ENCODE measurements at regions not wholly inside any gene's neighbourhood (a gene's known extent, or its start where the extent isn't known, plus 50 kb on each side); places are given as distances from the start of the nearest gene placed in this dataset.

GRCh38 chr6:115365783-115366182 lies 694.9 kb downstream of the FRK start (continued):
- TF ChIP-seq, protein P1, sequence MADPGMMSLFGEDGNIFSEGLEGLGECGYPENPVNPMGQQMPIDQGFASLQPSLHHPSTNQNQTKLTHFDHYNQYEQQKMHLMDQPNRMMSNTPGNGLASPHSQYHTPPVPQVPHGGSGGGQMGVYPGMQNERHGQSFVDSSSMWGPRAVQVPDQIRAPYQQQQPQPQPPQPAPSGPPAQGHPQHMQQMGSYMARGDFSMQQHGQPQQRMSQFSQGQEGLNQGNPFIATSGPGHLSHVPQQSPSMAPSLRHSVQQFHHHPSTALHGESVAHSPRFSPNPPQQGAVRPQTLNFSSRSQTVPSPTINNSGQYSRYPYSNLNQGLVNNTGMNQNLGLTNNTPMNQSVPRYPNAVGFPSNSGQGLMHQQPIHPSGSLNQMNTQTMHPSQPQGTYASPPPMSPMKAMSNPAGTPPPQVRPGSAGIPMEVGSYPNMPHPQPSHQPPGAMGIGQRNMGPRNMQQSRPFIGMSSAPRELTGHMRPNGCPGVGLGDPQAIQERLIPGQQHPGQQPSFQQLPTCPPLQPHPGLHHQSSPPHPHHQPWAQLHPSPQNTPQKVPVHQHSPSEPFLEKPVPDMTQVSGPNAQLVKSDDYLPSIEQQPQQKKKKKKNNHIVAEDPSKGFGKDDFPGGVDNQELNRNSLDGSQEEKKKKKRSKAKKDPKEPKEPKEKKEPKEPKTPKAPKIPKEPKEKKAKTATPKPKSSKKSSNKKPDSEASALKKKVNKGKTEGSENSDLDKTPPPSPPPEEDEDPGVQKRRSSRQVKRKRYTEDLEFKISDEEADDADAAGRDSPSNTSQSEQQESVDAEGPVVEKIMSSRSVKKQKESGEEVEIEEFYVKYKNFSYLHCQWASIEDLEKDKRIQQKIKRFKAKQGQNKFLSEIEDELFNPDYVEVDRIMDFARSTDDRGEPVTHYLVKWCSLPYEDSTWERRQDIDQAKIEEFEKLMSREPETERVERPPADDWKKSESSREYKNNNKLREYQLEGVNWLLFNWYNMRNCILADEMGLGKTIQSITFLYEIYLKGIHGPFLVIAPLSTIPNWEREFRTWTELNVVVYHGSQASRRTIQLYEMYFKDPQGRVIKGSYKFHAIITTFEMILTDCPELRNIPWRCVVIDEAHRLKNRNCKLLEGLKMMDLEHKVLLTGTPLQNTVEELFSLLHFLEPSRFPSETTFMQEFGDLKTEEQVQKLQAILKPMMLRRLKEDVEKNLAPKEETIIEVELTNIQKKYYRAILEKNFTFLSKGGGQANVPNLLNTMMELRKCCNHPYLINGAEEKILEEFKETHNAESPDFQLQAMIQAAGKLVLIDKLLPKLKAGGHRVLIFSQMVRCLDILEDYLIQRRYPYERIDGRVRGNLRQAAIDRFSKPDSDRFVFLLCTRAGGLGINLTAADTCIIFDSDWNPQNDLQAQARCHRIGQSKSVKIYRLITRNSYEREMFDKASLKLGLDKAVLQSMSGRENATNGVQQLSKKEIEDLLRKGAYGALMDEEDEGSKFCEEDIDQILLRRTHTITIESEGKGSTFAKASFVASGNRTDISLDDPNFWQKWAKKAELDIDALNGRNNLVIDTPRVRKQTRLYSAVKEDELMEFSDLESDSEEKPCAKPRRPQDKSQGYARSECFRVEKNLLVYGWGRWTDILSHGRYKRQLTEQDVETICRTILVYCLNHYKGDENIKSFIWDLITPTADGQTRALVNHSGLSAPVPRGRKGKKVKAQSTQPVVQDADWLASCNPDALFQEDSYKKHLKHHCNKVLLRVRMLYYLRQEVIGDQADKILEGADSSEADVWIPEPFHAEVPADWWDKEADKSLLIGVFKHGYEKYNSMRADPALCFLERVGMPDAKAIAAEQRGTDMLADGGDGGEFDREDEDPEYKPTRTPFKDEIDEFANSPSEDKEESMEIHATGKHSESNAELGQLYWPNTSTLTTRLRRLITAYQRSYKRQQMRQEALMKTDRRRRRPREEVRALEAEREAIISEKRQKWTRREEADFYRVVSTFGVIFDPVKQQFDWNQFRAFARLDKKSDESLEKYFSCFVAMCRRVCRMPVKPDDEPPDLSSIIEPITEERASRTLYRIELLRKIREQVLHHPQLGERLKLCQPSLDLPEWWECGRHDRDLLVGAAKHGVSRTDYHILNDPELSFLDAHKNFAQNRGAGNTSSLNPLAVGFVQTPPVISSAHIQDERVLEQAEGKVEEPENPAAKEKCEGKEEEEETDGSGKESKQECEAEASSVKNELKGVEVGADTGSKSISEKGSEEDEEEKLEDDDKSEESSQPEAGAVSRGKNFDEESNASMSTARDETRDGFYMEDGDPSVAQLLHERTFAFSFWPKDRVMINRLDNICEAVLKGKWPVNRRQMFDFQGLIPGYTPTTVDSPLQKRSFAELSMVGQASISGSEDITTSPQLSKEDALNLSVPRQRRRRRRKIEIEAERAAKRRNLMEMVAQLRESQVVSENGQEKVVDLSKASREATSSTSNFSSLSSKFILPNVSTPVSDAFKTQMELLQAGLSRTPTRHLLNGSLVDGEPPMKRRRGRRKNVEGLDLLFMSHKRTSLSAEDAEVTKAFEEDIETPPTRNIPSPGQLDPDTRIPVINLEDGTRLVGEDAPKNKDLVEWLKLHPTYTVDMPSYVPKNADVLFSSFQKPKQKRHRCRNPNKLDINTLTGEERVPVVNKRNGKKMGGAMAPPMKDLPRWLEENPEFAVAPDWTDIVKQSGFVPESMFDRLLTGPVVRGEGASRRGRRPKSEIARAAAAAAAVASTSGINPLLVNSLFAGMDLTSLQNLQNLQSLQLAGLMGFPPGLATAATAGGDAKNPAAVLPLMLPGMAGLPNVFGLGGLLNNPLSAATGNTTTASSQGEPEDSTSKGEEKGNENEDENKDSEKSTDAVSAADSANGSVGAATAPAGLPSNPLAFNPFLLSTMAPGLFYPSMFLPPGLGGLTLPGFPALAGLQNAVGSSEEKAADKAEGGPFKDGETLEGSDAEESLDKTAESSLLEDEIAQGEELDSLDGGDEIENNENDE (IDR thresholded peaks at IDR 0.05; ENCODE audit: insufficient replicate concordance, low read length), result no peak
- TF ChIP-seq KDM5A (IDR thresholded peaks at IDR 0.05; ENCODE audit: low read length) (no peak), FOSL1 (IDR thresholded peaks at IDR 0.05; ENCODE audit: insufficient read depth, low read depth, low read length) (no peak), RBBP5 (IDR thresholded peaks at IDR 0.05; ENCODE audit: borderline replicate concordance, low read depth, low read length) (no peak), USF2 (IDR thresholded peaks at IDR 0.05; ENCODE audit: low read length) (no peak), KDM4A (IDR thresholded peaks at IDR 0.05; ENCODE audit: low read depth, low read length, severe bottlenecking) (no peak), MAX (IDR thresholded peaks at IDR 0.05) (no peak), PHF8 (conservative IDR thresholded peaks at IDR 0.05; ENCODE audit: low read depth, low read length) (no peak), RFX5 (IDR thresholded peaks at IDR 0.05; ENCODE audit: borderline replicate concordance, low read depth, low read length) (no peak), CEBPB (IDR thresholded peaks at IDR 0.05; ENCODE audit: low read depth, low read length) (no peak), MAFK (IDR thresholded peaks at IDR 0.05; ENCODE audit: low read depth, low read length) (no peak)
